H1 (cell line): ENCODE measurements at regions not wholly inside any gene's neighbourhood (a gene's known extent, or its start where the extent isn't known, plus 50 kb on each side); places are given as distances from the start of the nearest gene placed in this dataset.

Experiments used
- CTCF ChIP-seq, 3 experiments: IDR thresholded peaks; 1 replicate in 2 of 3; 2 replicates in 1 of 3; pipeline versions ENCODE4 v1.5.1 to v1.6.1; 2011; ENCODE audit warnings: low read length in 3 of 3, mild to moderate bottlenecking in 3 of 3, inconsistent platforms in 2 of 3, low read depth in 1 of 3, moderate library complexity in 1 of 3; ENCODE audit not compliant: insufficient read depth in 1 of 3; ENCODE audit errors: control extremely low read depth in 1 of 3

GRCh38 chr4:84028340-84028739 is 470.8 kb downstream of the NKX6-1 start (continued):
- TF ChIP-seq CTCF (IDR thresholded peaks at IDR 0.05; ENCODE audit: control extremely low read depth in 1 of 3, insufficient read depth in 1 of 3, low read depth in 1 of 3, low read length in 3 of 3) = peak in 2 of 3 experiments; percentile 31 to 43; a peak in 2 of 4 replicates
